CD4-positive, alpha-beta T cell treated with Interleukin-4 for 1 hour (primary cell): ENCODE measurements at regions not wholly inside any gene's neighbourhood (a gene's known extent, or its start where the extent isn't known, plus 50 kb on each side); places are given as distances from the start of the nearest gene placed in this dataset.

Experiments used
- DNase-seq, 2 donors: peaks; one replicate each; pipeline ENCODE4 v3.0.0-alpha.2; 2020 to 2022

DNA sequence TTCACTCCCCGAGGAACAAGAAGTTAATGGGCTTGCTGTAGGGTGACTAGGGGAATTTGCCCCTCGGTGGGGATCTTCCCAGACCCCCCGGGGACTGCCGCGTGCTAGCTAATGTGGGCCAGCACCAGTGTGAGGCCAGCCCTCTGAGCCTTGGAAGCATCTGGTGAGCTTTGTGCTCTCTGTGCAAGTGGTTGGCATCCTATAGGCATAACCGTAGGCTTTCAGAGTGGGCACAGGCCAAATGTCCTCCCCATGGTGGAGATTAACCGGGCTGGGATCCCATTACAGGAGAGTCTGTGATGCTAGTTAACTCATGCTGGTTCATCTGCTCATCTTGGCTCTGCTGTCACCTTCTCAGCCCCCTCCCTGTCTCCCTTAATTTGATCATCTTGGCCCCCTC lies 125.7 kb downstream of the TRIM29 start:
- DNase-seq, result no peak

DNA sequence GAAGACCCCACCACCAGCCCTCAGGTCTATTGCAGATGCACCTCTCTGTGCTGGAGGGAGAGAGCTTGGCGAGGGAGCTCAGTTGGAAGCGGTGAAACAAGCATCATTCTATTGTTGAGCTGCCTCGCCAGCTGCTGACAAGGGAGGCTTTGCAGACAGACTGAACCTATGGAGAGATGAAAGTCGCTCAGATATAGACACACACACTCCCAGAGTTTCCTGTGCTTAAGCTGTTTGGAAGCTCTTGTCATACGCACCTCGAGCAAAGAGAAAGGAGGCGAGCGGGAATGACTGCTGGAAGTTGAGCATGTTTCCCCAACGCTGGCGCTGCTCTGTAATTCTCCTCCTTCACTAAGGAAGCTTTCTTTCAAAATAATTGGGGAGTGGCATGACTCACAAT lies 126.1 kb downstream of the TRIM29 start:
- DNase-seq, result no peak

DNA sequence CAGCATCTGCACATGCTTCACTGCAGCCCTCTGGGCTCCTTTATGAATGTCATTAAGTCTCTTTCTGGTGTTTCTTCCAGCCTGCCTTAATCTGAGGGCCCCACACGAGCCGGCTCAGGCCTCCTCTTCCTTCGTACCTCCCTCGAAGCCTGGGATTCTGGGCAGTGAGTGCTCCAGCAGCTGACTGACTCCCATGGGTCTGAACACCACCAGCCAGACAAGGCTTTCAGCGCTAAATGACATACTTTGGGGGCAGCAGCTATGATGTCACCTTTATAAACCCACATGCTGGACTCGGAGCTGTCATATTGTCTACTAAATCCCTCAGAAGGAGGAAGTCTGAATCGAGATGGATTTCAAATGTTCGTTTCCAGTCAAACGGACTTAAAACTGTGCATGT lies 127.1 kb downstream of the TRIM29 start:
- no peak for DNase-seq

DNA sequence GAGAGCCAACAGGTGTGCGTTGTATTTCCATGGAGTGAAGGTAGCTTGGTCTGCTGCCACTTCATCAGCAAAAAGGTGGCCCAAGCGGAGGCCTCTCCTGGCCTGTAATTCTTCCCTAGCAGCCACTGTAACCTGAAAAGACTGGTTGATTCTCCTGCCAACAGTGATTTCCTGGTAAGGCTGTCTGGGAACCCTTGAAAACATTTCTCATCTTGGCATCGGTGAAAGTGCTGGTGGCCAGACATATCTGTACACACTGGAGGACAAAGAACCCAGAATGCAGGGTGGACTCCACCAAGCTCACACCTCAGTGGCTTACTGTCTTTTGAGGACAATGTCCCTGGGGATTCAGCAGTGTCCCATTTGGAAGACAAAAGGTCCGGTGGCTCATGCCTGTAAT lies 128.0 kb downstream of the TRIM29 start:
- no peak for DNase-seq

DNA sequence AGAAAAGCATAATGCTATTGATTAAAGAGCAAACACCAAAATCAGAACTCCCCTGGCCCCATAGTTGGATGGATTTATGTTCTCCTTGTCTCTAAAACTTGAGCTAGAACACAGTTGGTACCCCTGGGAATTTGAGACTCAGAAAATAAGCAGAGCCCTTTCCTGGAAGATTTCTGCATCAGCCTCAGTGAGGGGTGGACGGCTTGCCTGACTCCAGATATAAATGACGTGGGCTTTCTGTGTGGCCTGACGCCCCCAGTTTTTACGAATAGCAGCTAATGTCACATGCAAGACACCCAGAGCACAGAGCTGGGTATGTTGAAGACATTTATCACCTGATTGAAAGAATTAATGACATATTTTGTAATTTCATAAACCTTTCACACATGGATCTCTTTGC lies 130.8 kb downstream of the TRIM29 start:
- DNase-seq, result no peak

DNA sequence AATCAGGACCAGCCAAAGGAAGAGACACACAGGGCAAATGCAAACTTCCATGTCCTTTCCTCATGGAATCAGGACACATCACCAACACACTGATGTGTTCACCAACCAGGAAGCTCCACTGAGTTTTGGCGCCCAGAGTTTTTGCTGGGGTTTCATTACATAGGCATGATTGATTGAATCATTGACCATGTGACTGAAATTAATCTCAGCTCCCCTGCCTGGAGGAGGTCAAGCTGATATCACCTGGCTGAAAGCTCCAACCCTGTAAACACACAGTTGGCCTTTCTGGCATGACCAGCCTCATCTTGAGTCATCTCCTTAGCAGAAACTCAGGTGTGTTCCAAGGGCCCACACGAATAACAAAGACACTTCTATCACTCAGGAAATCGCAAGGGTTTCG lies 133.2 kb downstream of the TRIM29 start:
- DNase-seq, result no peak

DNA sequence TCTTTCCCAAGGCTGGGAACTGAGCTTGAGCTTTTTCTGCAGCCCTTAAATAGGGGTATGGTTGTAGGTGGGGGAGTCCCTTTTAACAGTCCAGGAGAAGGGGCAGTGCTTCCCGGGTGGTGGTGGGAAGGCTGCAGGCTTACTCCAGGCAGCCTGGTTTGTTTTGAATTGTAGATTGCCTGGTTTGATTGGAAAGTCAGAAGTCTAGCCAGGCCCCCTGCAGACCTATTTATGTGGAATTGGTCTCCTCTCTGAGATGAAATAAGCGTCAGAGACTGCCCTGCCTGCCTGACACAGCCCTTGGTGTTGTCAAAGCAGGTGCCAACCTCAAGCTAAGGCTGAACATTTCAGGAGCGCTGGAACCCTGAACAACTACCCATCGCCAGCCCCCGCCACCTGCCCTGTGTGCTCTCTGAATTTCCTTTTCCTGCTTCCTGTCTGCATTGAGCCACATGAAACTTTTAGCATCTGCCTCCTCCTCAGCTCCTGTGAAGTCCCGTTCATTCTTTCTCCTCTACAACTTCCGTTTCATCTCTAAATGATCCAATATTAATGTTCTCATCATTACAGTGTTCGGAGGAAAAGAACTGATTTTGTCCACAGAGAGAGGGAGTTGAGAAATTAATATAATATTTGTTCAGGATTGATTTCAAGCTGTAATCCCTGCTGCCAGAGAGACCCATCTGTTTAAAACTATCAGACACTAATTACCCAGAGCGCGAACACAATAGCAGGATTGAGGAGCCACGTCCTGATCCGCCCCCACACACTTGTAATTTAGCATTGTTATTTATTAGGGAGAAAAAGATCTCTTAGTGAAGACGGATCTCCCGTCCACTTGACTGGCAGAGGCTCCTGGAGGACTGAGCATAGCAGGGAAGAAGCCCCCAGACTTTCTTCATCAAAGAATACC lies 136.5 kb downstream of the TRIM29 start:
- no peak for DNase-seq

DNA sequence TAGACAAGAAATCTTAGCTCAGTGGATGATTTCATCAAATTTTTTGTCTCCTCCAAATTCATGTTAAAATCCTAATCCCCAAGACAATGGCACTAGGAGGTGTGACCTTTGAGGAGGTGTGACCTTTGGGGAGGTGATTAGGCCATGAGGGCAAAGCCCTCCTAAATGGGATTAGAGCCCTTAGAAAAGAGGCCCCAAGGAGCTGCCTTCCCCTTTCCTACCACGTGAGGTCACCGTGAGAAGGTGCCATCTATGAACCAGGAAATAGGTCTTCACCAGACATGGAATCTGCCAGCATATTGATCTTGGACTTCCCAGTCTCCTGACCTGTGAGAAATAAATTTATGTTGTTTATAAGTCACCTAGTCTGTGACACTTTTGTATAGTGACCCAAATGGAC lies 138.7 kb downstream of the TRIM29 start:
- no peak for DNase-seq

DNA sequence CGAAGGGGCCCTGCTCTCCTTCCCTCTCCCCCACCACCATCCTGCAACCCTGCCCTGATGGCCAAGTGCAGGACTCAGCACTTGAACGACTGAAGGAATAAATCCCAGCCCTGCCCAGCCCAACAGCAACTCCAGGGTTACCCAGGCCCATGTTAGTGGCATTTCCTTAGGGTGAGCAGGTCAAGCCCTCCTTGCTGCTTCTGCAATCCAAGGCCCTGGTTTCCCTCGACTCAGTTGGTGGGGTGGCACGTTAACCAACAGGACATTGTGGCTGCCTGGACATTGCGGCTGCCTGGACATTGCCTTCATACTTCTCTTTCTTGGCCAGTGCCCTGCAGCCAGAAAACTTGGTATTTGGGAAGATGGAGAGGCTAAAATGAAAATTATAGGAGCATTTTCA lies 141.4 kb downstream of the TRIM29 start:
- DNase-seq, result no peak

DNA sequence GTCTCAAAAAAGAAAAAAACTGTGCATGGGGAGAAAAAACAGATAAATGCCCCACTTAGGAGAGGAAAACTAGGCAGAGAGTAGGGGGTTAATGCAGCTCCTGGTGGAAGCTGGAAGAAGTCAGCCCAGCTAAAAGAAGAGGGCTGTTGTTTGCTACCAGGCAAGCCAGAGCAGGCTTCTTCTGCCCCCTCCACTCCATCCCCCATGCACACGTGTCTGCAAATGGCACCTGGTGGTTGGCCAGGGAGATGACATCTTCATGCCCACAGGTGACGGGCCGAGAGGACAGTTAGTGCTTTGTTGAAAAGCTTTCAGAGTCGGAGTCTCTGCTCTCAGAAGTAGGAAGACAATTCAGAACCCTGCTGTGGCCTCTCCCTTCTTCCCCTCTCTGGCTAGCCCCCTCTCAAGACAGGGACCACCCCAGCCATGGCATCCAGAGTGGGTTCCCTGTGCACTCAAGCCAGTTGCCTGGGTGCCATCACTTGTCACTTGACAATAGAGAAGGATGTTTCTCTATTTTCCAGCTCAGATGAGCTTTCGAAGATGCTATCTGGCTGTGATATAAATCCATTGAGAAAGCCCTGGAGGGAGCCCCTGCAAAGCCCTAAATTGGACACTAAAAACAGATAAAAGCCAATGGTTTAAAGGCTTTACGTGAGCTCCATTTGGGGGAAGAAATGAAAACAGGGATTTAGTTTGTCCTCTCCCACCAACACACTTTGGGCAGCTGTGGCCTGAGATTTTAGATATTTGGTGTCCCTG lies 142.0 kb downstream of the TRIM29 start:
- DNase-seq, result no peak

DNA sequence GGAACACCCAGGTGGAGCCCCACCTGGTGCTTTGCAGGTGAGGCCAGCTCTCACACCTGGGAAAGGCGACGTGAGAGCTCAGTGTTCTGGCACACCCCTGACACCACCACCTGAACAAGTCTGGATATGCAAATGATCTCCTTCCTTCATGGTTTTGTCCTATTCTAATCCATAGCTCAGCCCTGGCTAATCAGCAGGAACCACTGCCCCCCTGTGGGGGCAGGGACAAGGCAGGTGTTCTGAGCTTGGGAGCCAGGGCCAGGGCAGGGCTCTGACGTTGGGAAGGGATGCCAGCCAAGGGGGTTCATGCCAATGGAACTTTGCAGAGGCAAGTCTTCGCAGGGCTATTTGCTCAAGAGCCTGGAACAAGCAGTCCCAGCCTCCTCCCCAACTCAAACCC lies 144.2 kb downstream of the TRIM29 start:
- no peak for DNase-seq

DNA sequence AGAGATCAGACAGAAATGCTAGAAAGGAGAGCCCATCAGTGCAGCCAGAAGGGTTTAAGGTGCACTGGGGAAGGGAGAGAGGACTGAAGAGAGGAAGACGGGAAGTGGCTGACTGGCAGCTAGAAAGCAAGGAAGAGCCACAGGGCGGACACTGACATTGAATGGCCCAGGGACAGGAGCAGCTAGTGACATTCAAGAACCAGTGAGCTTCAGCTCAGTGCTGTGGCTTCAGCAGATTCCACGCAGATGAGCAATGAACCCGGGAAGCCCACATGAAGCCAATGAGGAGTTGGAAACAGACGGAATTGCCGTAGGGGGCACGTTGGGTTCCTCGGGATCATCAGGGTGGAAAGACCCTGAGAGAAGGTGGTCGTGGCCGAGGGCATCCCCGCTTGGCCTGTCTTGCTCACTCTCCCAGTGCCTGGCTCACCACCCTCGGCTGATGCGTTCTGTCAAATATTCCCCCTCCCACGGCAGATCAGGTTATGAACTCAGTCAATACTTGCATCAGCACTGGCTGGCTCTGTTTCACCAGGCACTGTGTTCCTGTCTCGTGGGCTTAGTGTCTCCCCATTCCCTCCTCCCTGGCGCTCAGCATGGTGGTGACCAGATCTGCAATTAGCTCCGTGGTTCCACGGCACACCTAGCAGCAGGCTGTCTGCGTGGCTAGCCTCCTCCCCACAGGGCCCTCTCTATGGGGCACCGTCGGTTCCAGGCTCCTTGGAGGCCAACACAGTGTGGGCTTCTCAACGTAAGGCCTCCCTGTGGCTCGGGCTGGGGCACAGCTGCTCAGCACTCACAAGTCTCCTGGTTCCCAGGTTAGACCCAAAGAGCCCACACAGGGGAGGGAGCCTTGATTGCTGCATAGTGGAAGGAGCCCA lies 145.5 kb downstream of the TRIM29 start:
- no peak for DNase-seq

DNA sequence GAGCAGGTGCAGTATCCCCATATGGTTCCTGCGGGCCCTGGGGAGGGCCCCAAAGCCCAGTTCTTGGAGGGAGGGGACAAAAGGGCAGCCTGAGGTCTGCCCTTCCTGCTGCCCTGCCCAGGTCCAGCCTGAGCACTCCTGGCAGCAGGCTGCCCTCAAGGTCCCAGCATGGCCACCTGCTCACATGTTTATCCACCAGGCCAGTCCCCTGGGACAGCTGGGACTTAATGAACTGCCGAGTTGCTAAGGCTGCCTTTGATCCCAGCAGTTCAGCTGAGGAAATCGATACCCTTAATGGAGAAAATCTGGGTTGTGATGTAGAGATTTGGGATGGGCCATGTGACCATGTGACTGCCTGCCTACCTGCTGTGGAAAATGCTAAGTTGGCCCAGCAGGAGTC lies 146.2 kb downstream of the TRIM29 start:
- no peak for DNase-seq

DNA sequence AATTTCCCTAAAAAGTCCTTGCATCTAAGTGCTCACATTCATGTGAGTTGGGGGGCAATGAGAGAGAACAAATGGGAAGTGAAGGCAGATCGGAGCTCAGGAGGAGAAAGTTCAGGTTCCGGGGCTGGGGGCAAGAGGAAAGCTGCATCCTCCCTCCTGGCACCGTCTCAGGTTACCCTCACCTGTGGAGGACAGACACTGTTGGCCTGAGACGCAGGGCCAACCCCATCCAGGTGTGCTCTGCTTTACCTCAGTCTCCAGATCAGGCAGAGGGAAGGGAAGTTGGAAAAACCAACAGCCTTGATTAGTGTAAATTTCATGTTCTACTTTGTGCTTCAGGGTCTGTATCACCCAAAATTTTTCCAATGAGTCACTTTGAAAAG lies 146.9 kb downstream of the TRIM29 start:
- DNase-seq, result no peak

DNA sequence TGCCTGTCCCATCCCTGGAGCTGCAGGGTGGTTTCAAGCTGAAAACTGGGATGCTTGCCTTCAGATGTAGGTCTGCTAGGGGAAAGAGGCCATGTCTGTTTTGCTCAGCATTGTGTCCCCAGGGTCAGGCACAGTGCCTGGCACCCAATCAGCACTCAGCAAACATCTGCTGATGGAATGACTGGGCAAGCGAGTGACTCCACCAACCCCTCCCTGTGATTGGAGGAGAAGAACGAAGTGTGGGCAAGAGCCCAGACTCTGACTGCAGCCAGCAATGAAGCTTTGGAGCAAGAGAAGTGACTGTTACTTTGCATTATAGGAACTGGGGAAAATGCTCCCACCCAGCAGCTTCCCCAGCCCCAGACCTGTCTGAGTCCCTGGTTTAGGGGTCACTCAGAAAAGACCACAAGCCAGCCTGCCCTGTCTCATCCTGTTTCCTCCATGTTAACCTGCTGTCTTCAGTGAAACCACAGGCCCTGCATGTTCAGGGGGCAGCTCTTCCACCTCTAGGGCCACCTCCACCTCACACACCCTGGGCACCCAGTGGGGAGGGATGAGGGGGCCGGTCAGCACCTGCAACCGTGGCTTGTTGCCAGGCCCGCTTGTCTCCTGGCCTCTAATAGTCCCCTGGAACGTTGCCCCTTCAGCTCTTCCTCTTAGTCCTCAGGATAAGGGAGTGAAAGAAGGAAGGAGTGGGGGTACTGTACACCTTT lies 147.4 kb downstream of the TRIM29 start:
- DNase-seq, result no peak

DNA sequence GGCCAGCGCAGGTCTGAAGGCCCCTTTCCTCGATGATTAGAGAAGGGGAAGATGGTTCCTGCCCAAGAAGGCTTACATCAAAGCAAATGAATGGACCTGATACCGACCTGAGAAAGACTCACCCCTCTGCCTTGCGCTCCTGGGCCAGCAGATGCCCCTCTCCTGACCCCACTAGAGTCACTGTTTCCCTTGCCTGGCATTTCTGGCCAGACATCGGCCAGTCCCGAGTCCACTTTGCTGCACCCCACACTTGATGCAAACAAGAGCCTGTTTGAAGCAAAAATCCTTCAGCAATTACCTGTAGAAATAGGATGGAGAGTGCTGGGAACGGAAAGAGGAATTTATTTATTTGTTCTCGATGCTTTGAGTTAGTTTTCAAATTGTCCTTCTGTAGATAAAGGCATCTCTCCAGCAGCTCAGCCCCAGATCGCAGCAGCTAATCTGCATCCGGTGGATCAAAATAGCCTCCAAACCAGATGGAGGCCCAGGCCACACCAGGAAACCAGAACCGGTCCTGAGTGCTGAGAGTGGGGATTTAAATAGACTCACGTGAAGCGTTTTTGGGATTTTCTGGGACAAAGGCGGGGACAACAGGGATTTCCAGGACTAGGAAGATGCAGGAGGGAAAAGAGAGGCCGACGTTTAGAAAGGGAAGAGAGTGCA lies 148.6 kb downstream of the TRIM29 start:
- no peak for DNase-seq

DNA sequence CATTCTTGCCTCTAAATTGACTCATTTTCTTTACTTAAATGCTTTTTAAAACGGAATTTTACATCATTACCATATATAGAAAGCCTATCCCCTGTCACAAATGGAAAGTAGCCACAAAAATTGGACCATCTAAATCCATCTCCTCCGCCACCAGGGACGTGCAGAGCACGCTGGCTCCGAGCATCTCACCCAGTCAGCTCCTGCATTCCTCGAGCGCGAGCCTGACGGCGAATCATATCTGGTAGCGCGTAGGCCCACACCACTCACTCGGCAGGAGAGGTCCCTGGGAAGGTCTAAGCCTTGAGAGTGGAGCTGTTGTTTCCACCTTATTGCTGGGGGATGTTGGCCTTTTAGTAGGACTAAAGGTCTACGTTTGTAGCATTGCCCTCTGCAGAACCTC lies 152.4 kb downstream of the TRIM29 start:
- no peak for DNase-seq

DNA sequence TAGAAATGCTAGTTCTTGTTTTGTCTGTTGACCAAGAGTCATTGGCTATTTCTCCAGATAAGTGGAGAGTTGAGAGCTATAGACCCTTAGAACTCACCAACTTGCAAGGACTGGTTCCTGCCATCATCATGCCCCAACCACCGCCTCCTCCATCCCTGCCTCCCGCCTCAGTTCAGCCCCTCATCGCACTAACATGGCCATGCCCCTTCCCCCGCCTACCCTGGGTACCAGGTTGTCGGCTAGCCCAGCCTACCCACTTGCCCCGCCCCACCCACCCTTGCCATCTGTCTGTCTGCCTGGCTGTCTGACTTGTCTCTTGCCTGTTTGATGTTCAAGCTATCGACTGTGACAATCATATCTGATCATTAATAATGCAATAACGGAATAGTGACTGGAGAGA lies 154.1 kb downstream of the TRIM29 start:
- no peak for DNase-seq

DNA sequence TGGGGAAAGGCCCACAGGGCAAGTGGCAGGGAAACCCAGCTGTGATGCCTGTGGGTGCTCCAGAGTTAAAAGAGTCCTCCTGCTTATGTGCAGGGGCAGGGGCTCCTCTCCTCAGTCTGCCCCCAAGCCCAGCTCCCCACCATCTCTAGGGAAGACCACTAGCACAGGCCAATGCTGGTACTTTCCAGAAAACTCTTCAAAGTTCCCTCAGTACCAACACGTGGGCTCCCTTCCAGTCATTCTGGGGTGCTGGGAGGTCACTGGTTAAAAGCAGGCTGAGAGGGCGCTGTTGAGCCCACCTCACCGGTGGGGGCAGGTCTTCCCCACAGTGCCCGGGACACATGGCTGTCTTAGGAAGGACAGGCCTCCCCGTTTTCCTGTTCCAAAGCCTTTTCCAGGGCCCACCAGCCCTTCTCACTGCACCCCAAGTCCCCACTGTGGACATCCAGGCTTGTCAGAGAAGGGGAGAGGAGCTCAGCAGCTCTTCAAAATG lies 154.6 kb downstream of the TRIM29 start:
- no peak for DNase-seq

DNA sequence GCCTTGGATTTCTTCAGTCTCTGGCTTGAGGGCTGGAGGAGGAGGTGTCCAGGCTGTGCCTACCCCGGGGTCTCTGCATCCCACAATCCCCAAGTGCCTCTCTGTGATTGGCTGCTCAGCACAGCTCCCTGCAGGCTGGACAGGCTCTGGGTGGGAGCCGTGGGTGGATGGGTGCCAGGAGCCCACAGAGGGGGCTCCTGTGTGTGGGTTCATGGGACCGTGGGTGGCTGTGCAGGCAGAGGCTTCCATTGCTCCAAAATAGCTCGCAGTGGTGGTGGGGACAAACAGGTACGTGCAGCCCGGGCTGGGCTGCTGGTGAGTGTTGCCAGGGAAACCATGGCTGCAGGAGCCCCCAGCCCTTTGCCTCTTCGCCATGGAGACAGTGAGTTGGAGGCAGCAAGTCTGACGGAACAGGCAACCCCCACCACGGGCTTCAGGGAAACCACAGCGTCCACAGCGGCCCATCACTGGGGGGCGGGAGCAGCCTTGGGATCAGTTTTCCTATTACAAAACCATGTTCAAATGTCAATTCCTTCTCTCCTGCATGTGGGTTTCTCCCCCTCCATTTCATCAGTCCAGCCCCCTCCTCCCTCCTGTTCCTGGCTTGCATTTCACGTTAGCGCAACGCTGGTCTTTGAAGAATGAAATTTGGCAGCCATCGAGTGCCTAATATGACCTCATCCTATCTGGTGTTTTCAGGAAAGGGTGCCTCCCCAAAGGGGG lies 155.2 kb downstream of the TRIM29 start:
- DNase-seq, result no peak

DNA sequence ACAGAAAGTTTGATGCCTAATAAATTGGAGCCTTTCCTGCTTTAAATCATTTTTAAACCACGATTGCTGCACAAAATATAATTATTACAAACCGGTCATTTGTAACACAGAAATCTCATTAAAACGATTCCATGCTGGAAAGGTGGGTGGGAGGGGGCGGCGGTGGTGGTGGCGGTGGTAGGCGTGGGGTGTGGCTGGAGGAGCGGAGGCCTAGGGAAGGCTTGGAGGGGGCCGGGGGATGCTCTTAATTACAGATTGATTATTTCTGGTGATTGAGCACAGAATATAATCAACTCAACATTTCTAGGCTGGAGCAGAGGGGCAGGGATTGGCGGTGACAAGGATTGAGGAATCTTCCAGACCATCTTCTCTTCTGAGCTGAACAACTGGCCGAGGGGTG lies 157.5 kb downstream of the TRIM29 start:
- no peak for DNase-seq
